Inflammatory macrophage (primary cell): ENCODE measurements at regions not wholly inside any gene's neighbourhood (a gene's known extent, or its start where the extent isn't known, plus 50 kb on each side); places are given as distances from the start of the nearest gene placed in this dataset.
A peak's percentile ranks its signal among the peaks of the same experiment; 100 is the strongest.
"Not testable (repeated sequence)": the region's sequence is repeated elsewhere in the genome, so short reads cannot be mapped to it uniquely, and the experiment has no call there.

ENCODE experiments used
- DNase-seq, 2 donors: peaks; one replicate each; pipeline ENCODE4 v3.0.0-alpha.2; 2020 to 2022

GRCh38 chr7:76971201-76971600 is 61.0 kb downstream of the SPDYE17 start:
- DNase-seq, result not testable (repeated sequence)

- peak; percentile 33 to 58 for DNase-seq
Measured at GRCh38 chr7:76969892-76970291, 62.3 kb downstream of the SPDYE17 start.

GRCh38 chr7:76965731-76966548 is 66.2 kb downstream of the SPDYE17 start:
- not testable (repeated sequence) for DNase-seq

GRCh38 chr7:76964050-76964449 is 68.1 kb downstream of the SPDYE17 start:
- DNase-seq, result not testable (repeated sequence)

- not testable (repeated sequence) for DNase-seq
Measured at GRCh38 chr7:76963061-76963460, 69.1 kb downstream of the SPDYE17 start.

- not testable (repeated sequence) for DNase-seq
Measured at GRCh38 chr7:76960400-76960986, 71.7 kb downstream of the SPDYE17 start.

- DNase-seq, result not testable (repeated sequence)
Measured at GRCh38 chr7:76959573-76960399, 72.4 kb downstream of the SPDYE17 start.

- not testable (repeated sequence) for DNase-seq
Measured at GRCh38 chr7:76956531-76956930, 75.6 kb downstream of the SPDYE17 start.

- not testable (repeated sequence) for DNase-seq
Measured at GRCh38 chr7:76955124-76955523, 77.0 kb downstream of the SPDYE17 start.

- DNase-seq, result not testable (repeated sequence)
Measured at GRCh38 chr7:76944603-76945002, 87.6 kb downstream of the SPDYE17 start.

- not testable (repeated sequence) for DNase-seq
Measured at GRCh38 chr7:76941809-76942765, 90.1 kb downstream of the SPDYE17 start.

- DNase-seq, result not testable (repeated sequence)
Measured at GRCh38 chr7:76937781-76938180, 94.4 kb downstream of the SPDYE17 start.

- not testable (repeated sequence) for DNase-seq
Measured at GRCh38 chr7:76937330-76937729, 94.8 kb downstream of the SPDYE17 start.

GRCh38 chr7:76936346-76936745 is 95.8 kb downstream of the SPDYE17 start:
- not testable (repeated sequence) for DNase-seq

GRCh38 chr7:76934711-76935110 is 97.5 kb downstream of the SPDYE17 start:
- not testable (repeated sequence) for DNase-seq

- not testable (repeated sequence) for DNase-seq
Measured at GRCh38 chr7:76932957-76933356, 99.2 kb downstream of the SPDYE17 start.

GRCh38 chr7:76931441-76931840 is 100.7 kb downstream of the SPDYE17 start:
- not testable (repeated sequence) for DNase-seq

GRCh38 chr7:76930416-76930815 is 101.7 kb downstream of the SPDYE17 start:
- DNase-seq, result not testable (repeated sequence)

GRCh38 chr7:76928751-76929150 is 103.4 kb downstream of the SPDYE17 start:
- DNase-seq, result not testable (repeated sequence)

- peak; percentile 58 to 74 for DNase-seq
Measured at GRCh38 chr7:76927741-76928393, 104.3 kb downstream of the SPDYE17 start.

GRCh38 chr7:76926416-76926815 is 105.7 kb downstream of the SPDYE17 start:
- DNase-seq, result not testable (repeated sequence)
